Keratinocyte (primary cell): ENCODE measurements at regions not wholly inside any gene's neighbourhood (a gene's known extent, or its start where the extent isn't known, plus 50 kb on each side); places are given as distances from the start of the nearest gene placed in this dataset.
A peak's percentile ranks its signal among the peaks of the same experiment; 100 is the strongest.

Experiments used
- DNase-seq: peaks from one replicate; pipeline ENCODE4 v3.0.0-alpha.2; 2011; ENCODE audit warnings: low read depth, missing footprints, low spot score
- FAIRE-seq: peaks from 2 replicates; lab custom pipeline; 2011; peaks lifted over from hg19 to GRCh38; lab: Jason Lieb, UNC
- H2AFZ ChIP-seq: 2 replicates; pipeline ENCODE4 v1.6.0; 2012; ENCODE audit warnings: low read length, control low read depth, inconsistent platforms; ENCODE audit not compliant: control insufficient read depth
- H3K27ac ChIP-seq: 2 replicates; pipeline ENCODE4 v1.5.1; 2011; ENCODE audit warnings: low read length; ENCODE audit not compliant: control insufficient read depth, insufficient read depth
- H3K27me3 ChIP-seq: 3 replicates; pipeline ENCODE4 v1.6.0; 2011; ENCODE audit warnings: low read length; ENCODE audit not compliant: control insufficient read depth, insufficient read depth; ENCODE audit errors: extremely low read depth
- H3K36me3 ChIP-seq, 2 experiments: 2 replicates in 1 of 2; 3 replicates in 1 of 2; pipeline ENCODE4 v1.5.1; 2011; ENCODE audit warnings: low read length in 2 of 2, mild to moderate bottlenecking in 1 of 2; ENCODE audit not compliant: control insufficient read depth in 2 of 2, insufficient read depth in 2 of 2; ENCODE audit errors: extremely low read depth in 1 of 2
- H3K4me1 ChIP-seq: 3 replicates; pipeline ENCODE4 v1.5.1; 2011; ENCODE audit warnings: low read length; ENCODE audit not compliant: control insufficient read depth, insufficient read depth; ENCODE audit errors: extremely low read depth
- H3K4me2 ChIP-seq: 3 replicates; pipeline ENCODE4 v1.6.0; 2011; ENCODE audit warnings: low read depth, low read length; ENCODE audit not compliant: control insufficient read depth, insufficient read depth; ENCODE audit errors: extremely low read depth
- H3K4me3 ChIP-seq, 3 experiments: fragments of 200-600 bp in 1 of 3; sonication (generic) in 1 of 3; 2 replicates in 2 of 3; 3 replicates in 1 of 3; pipeline ENCODE4 v1.5.1; 2011 to 2016; ENCODE audit warnings: low read length in 3 of 3, mild to moderate bottlenecking in 3 of 3, control low read depth in 2 of 3, inconsistent platforms in 1 of 3, low read depth in 1 of 3, mixed read lengths in 1 of 3, mixed run types in 1 of 3, moderate library complexity in 1 of 3; ENCODE audit not compliant: control insufficient read depth in 2 of 3, insufficient read depth in 2 of 3; ENCODE audit errors: extremely low read depth in 1 of 3
- H3K79me2 ChIP-seq: 2 replicates; pipeline ENCODE4 v1.6.0; 2012; ENCODE audit warnings: low read length; ENCODE audit not compliant: control insufficient read depth, insufficient read depth
- H3K9ac ChIP-seq: 3 replicates; pipeline ENCODE4 v1.6.0; 2011; ENCODE audit warnings: low read length; ENCODE audit not compliant: control insufficient read depth, insufficient read depth; ENCODE audit errors: extremely low read depth
- H3K9me1 ChIP-seq: 3 replicates; pipeline ENCODE4 v1.6.0; 2011; ENCODE audit warnings: low read length; ENCODE audit not compliant: control insufficient read depth, insufficient read depth; ENCODE audit errors: extremely low read depth
- H3K9me3 ChIP-seq: 2 replicates; pipeline ENCODE4 v1.5.1; 2012; ENCODE audit warnings: low read depth, low read length; ENCODE audit not compliant: control insufficient read depth
- H4K20me1 ChIP-seq: 3 replicates; pipeline ENCODE4 v1.6.0; 2011; ENCODE audit warnings: low read length; ENCODE audit not compliant: control insufficient read depth, insufficient read depth; ENCODE audit errors: extremely low read depth
- CTCF ChIP-seq, 3 experiments: IDR thresholded peaks in 1 of 3; conservative IDR thresholded peaks in 1 of 3; optimal IDR thresholded peaks in 1 of 3; 2 replicates in 2 of 3; 3 replicates in 1 of 3; pipeline versions ENCODE3 to v1.5.1; 2011; ENCODE audit warnings: low read length in 3 of 3, mild to moderate bottlenecking in 3 of 3, moderate library complexity in 2 of 3, control low read depth in 1 of 3, inconsistent platforms in 1 of 3; ENCODE audit not compliant: insufficient read depth in 2 of 3; ENCODE audit errors: extremely low read depth in 1 of 3
- EZH2 ChIP-seq: IDR thresholded peaks from one replicate; pipeline ENCODE4 v1.6.1; 2012; ENCODE audit warnings: inconsistent platforms, mild to moderate bottlenecking, low read length, moderate library complexity
- dilution Hi-C: fragments of 300-500 bp; cut with MboI; formaldehyde crosslinking; loops from one replicate; pipeline ENCODE4 v1.7.0; 2020; ENCODE audit warnings: low sequenced_read_pairs; ENCODE audit not compliant: extremely low pct_ligation_motif_present

- Histone ChIP-seq H2AFZ (no peak overlapping the region), H3K4me2 (no peak overlapping the region), H3K4me1 (peaks cover 11% of the 10 kb centered on the region), H3K27ac (no peak overlapping the region), H3K9ac (no peak overlapping the region), H3K36me3 (no peaks in the 10 kb centered on the region), H3K9me3 (no peaks in the 10 kb centered on the region), H4K20me1 (no peaks in the 10 kb centered on the region), H3K27me3 (no peaks in the 10 kb centered on the region), H3K79me2 (no peaks in the 10 kb centered on the region), H3K9me1 (no peaks in the 10 kb centered on the region), H3K4me3 (no peak overlapping the region)
- FAIRE-seq, result no peak
- DNase-seq, result no peak
- no peak for TF ChIP-seq CTCF (optimal IDR thresholded peaks at IDR 0.05 in 1 of 3, IDR thresholded peaks at IDR 0.05 in 1 of 3, conservative IDR thresholded peaks at IDR 0.05 in 1 of 3; ENCODE audit: extremely low read depth in 1 of 3, insufficient read depth in 2 of 3, low read length in 3 of 3)
- TF ChIP-seq EZH2, result no peak
- dilution Hi-C loops, result no loop called here
Observed at GRCh38 chr18:37631422-37631821, 65.8 kb upstream of the CELF4 start.

GRCh38 chr18:37630334-37630733 lies 64.7 kb upstream of the CELF4 start:
- Histone ChIP-seq H3K9ac (no peak overlapping the region), H2AFZ (no peak overlapping the region), H3K9me3 (no peaks in the 10 kb centered on the region), H3K4me3 (no peak overlapping the region), H4K20me1 (no peaks in the 10 kb centered on the region), H3K36me3 (no peaks in the 10 kb centered on the region), H3K79me2 (no peaks in the 10 kb centered on the region), H3K9me1 (no peaks in the 10 kb centered on the region), H3K27ac (no peak overlapping the region), H3K4me2 (no peak overlapping the region), H3K4me1 (peaks cover 11% of the 10 kb centered on the region), H3K27me3 (no peaks in the 10 kb centered on the region)
- FAIRE-seq (peak; percentile 60), DNase-seq (no peak)
- no peak for TF ChIP-seq EZH2
- no peak for TF ChIP-seq CTCF (optimal IDR thresholded peaks at IDR 0.05 in 1 of 3, IDR thresholded peaks at IDR 0.05 in 1 of 3, conservative IDR thresholded peaks at IDR 0.05 in 1 of 3; ENCODE audit: extremely low read depth in 1 of 3, insufficient read depth in 2 of 3, low read length in 3 of 3)
- dilution Hi-C loops, result no loop called here
